Cardiac muscle cell (in vitro differentiated cells and primary cell): ENCODE measurements at regions not wholly inside any gene's neighbourhood (a gene's known extent, or its start where the extent isn't known, plus 50 kb on each side); places are given as distances from the start of the nearest gene placed in this dataset.

Experiments
- DNase-seq, 2 donors: peaks; one replicate each; pipeline versions ENCODE4 v3.0.0 to v3.0.0-alpha.2; 2010 to 2017; ENCODE audit warnings: low read depth in 1 of 2, low spot score in 1 of 2
- H3K27ac ChIP-seq: fragments of 200-600 bp; sonication (generic); 2 replicates; pipeline ENCODE4 v1.5.1; 2016
- H3K27me3 ChIP-seq: fragments of 200-600 bp; sonication (generic); 2 replicates; pipeline ENCODE4 v1.6.0; 2016; ENCODE audit warnings: control low read depth
- H3K36me3 ChIP-seq: fragments of 200-600 bp; sonication (generic); 2 replicates; pipeline ENCODE4 v1.5.1; 2016; ENCODE audit warnings: control low read depth
- H3K4me1 ChIP-seq: fragments of 200-600 bp; sonication (generic); 2 replicates; pipeline ENCODE4 v1.8.1; 2017; ENCODE audit warnings: low read depth, mild to moderate bottlenecking, mixed run types
- H3K4me3 ChIP-seq: fragments of 200-600 bp; sonication (generic); 2 replicates; pipeline ENCODE4 v1.5.1; 2016; ENCODE audit warnings: mild to moderate bottlenecking
- H3K9me3 ChIP-seq: fragments of 200-600 bp; sonication (generic); 2 replicates; pipeline ENCODE4 v1.5.1; 2017; ENCODE audit warnings: low read depth, mild to moderate bottlenecking, control low read depth
- TF ChIP-seq, protein P1 (sequence below): IDR thresholded peaks from 2 replicates; pipeline ENCODE4 v1.5.1; 2012; ENCODE audit warnings: low read depth, mild to moderate bottlenecking, low read length

DNA sequence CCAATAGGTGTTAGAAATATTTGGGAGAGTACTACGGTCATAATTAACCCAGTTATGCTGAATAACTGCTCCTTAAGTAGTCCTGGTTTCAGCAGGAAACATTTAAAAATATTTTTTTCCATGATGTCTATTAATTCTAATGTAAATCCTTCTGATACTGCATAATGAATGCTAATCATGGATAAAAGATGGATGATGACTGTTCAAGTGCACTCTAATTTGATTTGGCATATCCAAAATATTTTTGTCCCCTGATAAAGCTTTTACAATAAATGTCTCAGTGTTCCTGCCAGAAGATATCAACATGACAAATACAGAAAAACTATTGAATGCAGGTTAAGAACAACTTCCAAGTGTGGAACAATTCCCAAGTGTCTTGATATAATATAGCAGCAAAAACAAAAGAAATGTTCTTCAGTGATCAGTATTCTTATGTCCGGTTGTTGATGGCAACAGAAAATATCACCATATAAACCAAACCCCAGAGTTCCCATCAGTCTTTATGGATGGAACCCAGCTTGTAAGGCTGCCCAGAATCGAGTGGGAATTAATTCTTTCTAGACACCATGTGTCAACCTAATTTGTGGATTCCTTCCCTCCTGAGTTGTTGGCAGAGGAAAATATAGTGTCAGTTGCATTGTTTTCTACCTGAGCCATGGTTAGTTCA is 205.4 kb upstream of the GK2 start:
- TF ChIP-seq, protein P1, sequence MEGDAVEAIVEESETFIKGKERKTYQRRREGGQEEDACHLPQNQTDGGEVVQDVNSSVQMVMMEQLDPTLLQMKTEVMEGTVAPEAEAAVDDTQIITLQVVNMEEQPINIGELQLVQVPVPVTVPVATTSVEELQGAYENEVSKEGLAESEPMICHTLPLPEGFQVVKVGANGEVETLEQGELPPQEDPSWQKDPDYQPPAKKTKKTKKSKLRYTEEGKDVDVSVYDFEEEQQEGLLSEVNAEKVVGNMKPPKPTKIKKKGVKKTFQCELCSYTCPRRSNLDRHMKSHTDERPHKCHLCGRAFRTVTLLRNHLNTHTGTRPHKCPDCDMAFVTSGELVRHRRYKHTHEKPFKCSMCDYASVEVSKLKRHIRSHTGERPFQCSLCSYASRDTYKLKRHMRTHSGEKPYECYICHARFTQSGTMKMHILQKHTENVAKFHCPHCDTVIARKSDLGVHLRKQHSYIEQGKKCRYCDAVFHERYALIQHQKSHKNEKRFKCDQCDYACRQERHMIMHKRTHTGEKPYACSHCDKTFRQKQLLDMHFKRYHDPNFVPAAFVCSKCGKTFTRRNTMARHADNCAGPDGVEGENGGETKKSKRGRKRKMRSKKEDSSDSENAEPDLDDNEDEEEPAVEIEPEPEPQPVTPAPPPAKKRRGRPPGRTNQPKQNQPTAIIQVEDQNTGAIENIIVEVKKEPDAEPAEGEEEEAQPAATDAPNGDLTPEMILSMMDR = no peak
- no peaks in the 10 kb centered on the region for H3K27me3 ChIP-seq
- no peaks in the 10 kb centered on the region for H3K9me3 ChIP-seq
- no peak for DNase-seq
- peaks cover 7% of the 10 kb centered on the region for H3K4me1 ChIP-seq
- no peaks in the 10 kb centered on the region for H3K36me3 ChIP-seq
- H3K4me3 ChIP-seq = no peak overlapping the region
- H3K27ac ChIP-seq = no peak overlapping the region

DNA sequence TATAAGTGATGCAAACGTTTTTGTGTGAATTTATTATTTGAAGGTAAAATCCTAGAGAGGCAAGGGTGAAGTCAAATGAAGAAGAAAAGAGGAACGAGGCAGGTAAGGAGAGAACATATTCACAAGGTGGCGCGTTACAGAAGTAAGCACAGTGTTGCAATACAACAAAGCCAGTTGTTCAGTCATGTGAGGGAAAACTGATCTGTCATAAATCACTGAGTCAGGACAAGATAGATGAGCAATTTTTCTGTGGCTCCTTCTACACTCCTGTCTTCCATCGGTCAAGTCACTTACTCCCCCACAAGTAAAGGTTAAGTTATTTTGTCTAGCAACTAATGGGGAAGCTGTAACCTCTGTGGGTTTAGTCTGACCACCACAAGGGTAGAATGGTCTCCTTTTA is 203.0 kb upstream of the GK2 start:
- H3K27ac ChIP-seq = no peak overlapping the region
- no peak overlapping the region for H3K4me3 ChIP-seq
- H3K36me3 ChIP-seq = no peaks in the 10 kb centered on the region
- TF ChIP-seq, protein P1 = no peak
- DNase-seq = no peak
- no peaks in the 10 kb centered on the region for H3K9me3 ChIP-seq
- H3K27me3 ChIP-seq = no peaks in the 10 kb centered on the region
- peaks cover 7% of the 10 kb centered on the region for H3K4me1 ChIP-seq

DNA sequence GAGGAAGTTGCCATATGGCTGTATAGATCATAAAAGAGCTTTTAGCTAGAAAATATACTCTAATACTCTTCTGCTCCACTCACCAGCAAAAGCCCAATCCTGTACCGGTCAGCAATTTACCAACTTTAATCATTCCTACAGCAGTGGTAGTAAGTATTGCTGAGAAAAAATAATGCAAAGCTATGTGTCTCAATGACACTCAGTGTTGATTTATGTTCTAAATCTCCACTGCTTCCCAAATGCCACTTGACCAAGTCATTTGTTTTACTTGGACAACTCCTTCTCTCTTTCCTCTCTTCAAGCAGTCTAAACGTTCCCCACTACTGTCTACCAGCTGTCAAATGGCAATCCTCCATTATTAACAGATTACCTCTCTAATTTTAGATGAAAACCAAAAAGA is 201.8 kb upstream of the GK2 start:
- peaks cover 7% of the 10 kb centered on the region for H3K4me1 ChIP-seq
- no peak for DNase-seq
- H3K36me3 ChIP-seq = no peaks in the 10 kb centered on the region
- no peaks in the 10 kb centered on the region for H3K9me3 ChIP-seq
- H3K4me3 ChIP-seq = no peak overlapping the region
- TF ChIP-seq, protein P1 = no peak
- H3K27ac ChIP-seq = no peak overlapping the region
- no peaks in the 10 kb centered on the region for H3K27me3 ChIP-seq

DNA sequence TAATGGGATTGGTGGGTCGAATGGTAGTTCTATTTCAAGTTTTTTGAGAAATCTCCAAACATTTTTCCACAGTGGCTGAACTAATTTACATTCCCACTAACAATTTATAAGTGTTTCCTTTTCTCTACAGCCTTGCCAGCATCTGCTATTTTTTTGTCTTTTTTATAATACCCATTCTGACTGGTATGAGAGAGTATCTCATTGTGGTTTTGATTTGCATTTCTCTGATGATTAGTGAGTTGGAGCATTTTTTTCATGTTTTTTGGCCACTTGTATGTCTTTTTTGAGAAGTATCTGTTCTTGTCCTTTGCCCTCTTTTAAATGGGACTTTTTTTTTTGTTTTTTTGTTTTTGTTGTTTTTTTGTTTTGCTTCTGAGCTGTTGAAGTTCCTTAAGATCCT is 200.0 kb upstream of the GK2 start:
- H3K4me1 ChIP-seq = peaks cover 7% of the 10 kb centered on the region
- no peak overlapping the region for H3K4me3 ChIP-seq
- no peaks in the 10 kb centered on the region for H3K36me3 ChIP-seq
- no peak for DNase-seq
- H3K9me3 ChIP-seq = no peaks in the 10 kb centered on the region
- no peaks in the 10 kb centered on the region for H3K27me3 ChIP-seq
- TF ChIP-seq, protein P1 = no peak
- no peak overlapping the region for H3K27ac ChIP-seq

DNA sequence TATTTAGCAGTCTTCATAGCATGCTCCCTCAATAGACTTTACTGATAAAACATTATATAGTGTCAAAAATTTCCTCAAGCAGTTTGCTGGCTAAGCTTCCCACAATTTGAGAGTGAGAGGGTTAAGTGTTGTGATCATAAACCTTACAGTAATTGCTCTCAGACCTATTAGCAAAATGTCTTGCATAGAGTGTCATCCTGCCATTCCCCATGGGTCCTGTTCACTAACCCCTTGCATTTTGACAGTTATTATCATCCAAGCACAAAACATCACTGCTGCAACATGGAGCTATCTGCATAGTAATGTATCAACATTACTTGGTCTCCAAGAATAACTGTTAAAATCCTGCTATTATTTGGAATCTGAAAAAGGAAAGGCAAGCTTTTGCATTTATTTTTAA is 196.1 kb upstream of the GK2 start:
- no peak for DNase-seq
- no peak overlapping the region for H3K4me3 ChIP-seq
- H3K36me3 ChIP-seq = no peaks in the 10 kb centered on the region
- no peaks in the 10 kb centered on the region for H3K9me3 ChIP-seq
- no peaks in the 10 kb centered on the region for H3K4me1 ChIP-seq
- TF ChIP-seq, protein P1 = no peak
- H3K27me3 ChIP-seq = no peaks in the 10 kb centered on the region
- no peak overlapping the region for H3K27ac ChIP-seq
